ENCODE measurements at regions not wholly inside any gene's neighbourhood (a gene's known extent, or its start where the extent isn't known, plus 50 kb on each side); places are given as distances from the start of the nearest gene placed in this dataset.

- no peak for TF ChIP-seq ATF2 (IDR thresholded peaks at IDR 0.05; ENCODE audit: low read length)
- TF ChIP-seq GTF2F1 (IDR thresholded peaks at IDR 0.05; ENCODE audit: borderline replicate concordance, low read depth, low read length) = no peak
- no peak for TF ChIP-seq SP4 (IDR thresholded peaks at IDR 0.05; ENCODE audit: low read length)
- no peak for TF ChIP-seq EZH2 (IDR thresholded peaks at IDR 0.05; ENCODE audit: low read depth, low read length, severe bottlenecking)
- no peak for TF ChIP-seq TCF12 (IDR thresholded peaks at IDR 0.05; ENCODE audit: low read depth, low read length)
- TF ChIP-seq TBP (IDR thresholded peaks at IDR 0.05; ENCODE audit: low read depth, low read length) = no peak
- TF ChIP-seq RBBP5 (IDR thresholded peaks at IDR 0.05; ENCODE audit: borderline replicate concordance, low read depth, low read length) = no peak
- TF ChIP-seq GABPA (IDR thresholded peaks at IDR 0.05; ENCODE audit: borderline replicate concordance, insufficient read depth, low read length) = no peak
Observed at GRCh38 chr18:37672001-37672400, 106.4 kb upstream of the CELF4 start (continued).

Measured in H1 (cell line).